ENCODE measurements at regions not wholly inside any gene's neighbourhood (a gene's known extent, or its start where the extent isn't known, plus 50 kb on each side); places are given as distances from the start of the nearest gene placed in this dataset.

DNA sequence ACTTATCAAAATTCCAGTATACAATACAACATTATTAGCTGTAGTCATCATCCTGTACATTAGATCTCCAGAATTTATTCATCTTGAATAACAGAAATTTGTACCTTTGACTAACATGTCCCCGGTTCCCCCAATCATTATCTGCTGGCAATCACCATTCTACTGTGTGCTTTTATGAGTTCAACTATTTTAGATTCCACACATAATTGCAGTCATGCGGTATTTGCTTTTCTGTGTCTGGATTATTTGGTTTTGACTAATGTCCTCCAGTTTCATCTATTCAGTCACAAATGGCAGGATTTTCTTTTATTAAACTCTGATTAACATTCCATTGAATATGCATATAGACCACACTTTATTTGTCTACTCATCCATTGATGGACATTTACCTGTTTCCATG is 530.7 kb upstream of the SLITRK1 start:
- no peak for DNase-seq

DNA sequence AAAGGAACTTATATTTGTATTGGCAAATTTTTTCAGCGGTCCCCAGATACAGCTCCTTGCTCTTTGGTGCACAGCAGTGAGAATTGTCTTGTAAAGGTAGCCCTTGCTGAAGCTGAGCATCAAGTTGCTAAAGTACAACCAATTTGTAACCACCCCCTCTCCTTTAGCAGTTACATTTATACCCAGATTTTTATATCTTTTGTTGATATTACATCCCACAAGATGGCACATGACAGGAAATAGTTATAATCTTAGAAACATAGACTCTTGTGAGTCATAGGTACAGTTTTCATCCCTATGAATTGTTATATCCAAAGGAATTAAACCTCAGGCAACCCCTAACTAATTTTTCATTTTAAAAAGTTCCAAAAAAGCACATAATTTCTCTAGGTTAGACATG is 523.0 kb upstream of the SLITRK1 start:
- DNase-seq: no peak

DNA sequence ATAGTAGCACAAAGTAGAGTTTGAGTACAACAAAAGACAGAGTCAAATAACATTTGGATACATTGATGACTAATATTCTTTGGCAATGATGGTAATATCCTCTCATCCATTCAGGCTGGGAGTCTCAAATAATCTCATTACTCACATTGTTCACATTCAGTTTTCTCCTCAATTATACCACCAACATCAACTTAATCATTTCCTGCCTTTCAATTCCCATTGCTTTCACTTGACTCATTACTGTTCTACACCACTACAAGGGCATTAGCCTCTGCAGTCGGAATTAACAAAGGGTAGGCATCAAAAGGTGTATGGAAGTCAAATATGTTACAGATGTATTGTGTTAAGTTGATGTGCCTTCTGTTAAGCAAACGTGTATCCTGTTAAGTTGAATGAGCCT is 518.4 kb upstream of the SLITRK1 start:
- DNase-seq: no peak

DNA sequence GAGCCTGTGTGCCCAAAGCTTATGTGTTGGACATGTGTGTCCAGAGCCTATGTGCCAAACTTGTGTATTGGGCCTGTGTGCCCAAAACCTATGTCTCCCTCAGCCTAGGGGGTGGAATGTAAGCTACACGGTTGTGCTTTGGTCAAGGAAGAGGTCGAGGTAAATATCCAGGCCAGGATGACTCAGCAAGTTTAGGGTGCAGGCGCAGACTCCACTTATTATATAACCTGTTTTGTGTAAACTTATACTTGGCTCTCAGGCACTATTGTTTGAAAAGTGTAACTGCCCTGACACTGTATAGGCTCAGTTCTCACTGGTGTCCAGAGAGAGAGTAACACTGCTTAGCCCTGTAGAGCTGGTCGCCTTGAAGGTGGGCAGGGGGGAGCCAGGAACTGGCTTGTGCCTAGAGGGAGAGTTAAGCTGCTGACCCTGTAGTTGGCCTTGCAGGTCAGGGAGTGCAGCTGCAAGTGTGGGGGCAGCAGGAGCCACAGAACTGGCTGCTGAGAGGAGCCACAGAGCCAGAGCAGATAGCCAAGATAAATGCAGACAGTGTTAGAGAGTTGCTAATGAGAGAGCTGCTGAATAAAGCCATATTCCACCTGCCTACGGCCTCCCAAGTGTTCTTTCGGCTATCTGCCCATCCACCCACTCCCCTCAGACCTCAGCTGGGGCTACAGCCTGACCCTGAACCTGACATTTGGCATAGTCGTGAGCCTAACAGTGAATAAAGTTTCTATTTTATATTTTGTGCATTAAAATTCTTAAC is 517.2 kb upstream of the SLITRK1 start:
- DNase-seq: peak in 1 of 5 experiments; percentile 6

DNA sequence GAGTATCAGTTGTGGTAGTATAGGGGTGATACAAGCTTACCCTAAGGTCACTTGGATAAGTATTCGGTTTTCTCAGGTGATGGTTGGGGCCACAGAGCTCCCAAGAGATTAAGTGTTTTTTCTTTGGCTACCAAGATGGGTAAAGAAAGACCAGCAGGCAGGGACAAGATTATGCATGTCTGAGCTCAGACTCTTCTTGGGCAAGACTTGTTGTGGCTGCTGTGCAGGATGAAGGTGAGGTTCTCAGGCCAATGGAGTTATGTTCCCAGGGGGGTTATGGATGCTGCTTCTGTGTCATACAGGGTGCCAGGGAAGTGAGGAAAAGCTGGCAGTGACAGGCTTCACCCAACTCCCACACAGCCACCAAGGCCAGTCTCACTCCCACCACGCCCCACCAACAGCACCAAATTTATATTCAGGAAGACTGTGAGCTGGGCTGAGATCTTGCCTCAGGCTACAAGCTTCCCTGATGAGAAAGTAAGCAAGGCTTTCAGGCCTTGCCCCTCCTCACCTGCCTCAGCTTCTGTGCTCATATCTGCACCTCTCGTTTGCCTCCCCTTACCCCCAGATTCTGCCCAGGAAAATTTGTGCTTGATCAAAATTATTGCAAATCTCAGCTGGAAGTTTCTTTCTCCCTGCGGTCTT is 511.8 kb upstream of the SLITRK1 start:
- DNase-seq: no peak

DNA sequence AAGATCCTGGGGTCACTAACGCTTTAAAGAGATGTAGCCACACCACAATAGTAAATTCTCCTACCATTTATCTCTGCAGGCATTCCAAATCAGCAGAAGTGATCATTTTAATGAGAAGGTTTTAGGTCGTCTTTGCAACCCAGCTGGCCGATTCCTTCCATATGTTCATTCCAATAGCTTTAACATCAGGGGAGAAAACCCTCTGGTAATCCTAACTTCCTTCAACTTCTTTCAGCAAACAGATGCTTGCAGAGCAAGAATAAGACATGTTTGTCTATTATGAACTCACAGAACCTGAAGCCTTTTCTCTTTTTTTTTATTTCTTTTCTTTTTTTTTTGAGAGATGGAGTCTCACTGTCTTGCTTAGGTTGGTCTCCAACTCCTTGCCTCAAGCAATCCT is 498.6 kb upstream of the SLITRK1 start:
- no peak for DNase-seq

DNA sequence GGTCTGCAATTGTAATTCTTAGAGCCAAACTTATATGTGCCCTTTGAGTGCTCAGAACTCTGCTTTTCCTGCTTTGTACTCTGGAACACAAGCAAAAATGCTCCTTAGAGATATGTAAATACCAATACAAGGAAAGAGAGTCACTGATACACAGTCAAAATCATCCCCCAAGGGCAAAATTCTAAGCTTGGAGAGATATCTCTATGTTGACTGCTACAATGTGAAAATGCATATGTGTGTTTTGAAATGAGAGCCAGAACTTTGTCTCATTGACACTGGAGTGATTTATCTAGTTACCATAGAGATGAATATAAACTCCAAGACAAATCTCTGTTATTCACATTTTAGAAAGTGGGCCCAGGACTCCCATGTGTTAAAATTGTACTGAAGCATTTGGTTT is 494.8 kb upstream of the SLITRK1 start:
- DNase-seq: no peak

DNA sequence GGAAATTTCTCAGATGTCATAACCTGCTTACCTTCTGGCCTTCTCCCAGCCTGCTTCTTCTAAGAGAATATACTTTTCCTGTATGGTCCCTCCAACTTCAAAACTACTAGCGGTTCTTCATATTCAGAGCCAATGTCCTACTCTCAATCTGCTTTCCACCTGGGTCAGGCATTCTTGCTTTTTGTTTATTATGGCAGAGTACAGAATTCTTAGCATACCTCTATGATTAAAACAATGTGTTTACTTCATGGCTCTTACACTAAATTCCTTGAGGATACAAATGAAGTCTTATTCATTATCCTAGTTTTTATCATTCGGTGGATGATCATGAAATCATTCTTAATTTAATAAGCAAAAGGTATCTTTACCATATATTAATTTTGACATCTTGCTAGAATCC is 484.2 kb upstream of the SLITRK1 start:
- no peak for DNase-seq

DNA sequence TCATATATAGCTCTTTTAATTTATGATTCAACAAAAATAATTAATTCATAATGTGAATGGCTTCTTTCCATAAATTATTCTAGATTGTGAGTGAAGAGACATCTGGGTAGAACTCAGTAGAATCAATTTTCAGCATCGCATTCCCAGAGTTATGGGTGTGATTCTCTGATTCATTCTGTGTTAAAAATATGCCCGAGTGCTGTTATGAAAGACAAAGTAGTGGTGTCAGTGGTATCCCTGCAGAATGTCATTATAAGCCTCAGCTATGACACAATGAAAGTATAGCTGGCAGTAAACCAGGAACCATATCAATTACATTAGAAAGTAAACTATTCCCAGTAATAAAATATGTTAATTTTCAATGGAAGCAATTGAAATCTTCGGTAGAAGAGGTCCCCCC is 480.5 kb upstream of the SLITRK1 start:
- DNase-seq: no peak

DNA sequence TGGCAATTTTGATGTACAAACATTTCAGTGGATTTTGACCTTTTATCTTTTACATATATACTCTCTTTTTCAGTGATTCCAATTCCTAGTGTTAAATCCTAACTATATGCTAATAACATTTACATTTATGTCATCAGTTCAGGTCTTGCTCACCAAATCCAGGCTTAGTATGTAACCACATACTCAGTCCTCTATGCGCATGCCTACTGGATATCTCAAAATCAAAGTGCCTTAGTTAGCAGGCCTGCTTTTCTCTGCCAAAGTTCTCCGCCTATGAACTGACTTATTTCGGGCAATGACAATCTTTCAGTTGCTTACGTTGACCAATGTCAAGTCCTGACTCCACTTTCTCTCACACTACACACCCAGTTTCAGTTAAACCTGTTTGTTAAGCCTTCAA is 478.5 kb upstream of the SLITRK1 start:
- no peak for DNase-seq

DNA sequence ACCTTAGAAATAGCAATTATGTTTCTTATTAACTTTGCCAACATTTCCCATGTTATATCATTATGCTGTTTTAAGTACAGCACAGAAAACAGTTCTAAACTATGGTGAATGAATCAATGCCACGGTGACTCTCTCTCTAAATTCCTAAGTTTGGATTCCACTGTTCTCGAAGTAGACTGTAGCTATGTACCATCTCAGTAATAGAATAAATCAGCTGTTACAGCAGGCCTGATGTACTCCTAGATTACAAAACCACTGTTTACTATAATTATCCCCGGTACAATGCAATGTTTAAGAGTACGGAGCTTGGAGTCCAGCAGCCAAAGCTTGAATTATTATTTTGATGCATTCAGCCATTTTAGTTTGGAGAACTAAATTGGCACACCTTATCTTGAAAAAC is 476.3 kb upstream of the SLITRK1 start:
- no peak for DNase-seq

DNA sequence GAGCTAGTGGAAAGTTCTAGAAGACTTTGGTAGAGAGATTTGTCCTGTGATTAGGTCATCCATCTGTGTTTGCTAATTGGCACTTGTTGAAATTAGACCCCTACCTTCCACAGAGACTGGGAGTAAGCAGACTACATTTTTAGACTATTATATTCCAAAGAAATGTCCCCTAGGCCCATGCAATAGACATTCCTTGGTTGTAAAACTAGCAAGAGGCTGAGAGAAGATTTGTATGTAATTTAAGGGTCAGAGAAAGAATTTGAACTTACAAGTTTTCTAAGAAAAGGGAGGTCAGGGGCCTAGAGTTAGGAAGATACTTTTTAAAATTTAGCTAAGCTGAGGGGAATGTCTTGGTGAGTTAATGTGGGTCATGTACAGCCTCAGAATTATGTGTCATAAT is 470.7 kb upstream of the SLITRK1 start:
- DNase-seq: no peak

DNA sequence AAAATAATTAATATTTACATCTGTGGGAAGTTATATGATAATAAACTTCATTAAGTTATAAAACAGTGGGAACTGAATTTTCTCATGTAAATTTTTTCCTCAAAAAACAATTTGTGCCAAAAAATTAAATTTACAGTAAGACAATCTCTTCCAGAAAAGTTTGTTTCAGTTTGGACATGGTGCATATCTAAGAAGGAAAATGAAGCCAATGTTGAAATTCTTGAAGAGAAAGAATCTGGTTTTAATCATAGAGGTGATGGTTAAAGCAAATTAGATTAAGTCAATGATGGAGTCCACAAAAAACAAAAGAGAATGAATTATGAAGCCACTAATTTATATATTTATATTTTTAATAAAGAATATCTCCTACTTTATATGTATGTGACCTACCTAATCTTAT is 457.2 kb upstream of the SLITRK1 start:
- DNase-seq: no peak

DNA sequence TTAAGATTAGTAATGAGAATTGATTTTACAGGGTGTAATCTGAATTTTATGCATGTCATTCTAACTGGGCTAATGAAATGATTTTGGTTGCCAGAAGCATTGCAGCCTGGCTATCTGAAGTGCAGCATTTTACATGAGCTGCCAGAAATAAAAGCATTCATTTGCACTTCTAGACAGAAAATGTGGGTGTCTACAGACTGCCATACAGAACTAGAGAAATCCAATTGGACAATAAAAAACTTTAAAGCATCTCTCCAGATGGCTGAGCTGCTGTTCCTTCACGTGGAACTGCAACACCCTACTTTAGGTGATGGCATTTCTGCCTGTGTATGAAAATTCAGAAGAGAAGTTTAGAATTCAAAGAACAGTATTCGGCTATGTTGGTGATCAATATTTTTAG is 450.1 kb upstream of the SLITRK1 start:
- DNase-seq: no peak

DNA sequence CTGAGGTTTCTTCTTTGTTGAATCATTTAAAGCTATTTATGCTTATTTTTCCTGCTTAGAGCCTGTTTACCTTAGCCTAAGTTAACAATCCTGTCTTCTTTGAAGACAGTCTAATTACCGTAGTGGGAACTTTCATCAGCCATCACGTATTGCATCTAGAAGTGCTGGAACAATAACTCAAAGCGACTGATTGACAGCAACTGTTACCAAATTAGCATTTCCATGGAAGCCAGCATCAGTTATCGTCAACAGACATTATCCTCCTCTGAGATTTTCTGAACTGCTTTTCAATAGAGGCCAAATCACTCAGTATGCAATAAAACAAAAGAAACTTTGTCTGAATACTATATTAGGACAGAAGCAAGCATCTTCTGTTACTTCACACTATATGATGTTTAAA is 433.3 kb upstream of the SLITRK1 start:
- no peak for DNase-seq

DNA sequence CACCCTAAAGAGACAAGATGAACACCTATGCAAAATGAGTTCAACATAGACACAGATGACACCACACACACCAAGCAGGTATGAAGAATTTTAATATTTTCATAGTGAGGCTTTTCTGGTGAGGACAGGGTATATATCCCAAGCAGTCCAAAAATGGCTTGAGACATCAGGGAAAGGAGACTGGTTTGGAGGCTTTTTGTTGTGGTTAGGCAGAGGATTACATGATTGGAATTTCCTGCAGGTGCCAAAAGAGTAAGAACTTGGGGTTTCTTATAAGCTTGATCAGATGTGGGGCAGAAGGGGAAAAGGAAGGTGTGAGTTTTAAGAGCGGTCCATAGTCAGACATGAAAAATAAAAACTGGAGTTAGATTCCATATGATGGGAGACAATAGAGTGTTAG is 420.8 kb upstream of the SLITRK1 start:
- no peak for DNase-seq

DNA sequence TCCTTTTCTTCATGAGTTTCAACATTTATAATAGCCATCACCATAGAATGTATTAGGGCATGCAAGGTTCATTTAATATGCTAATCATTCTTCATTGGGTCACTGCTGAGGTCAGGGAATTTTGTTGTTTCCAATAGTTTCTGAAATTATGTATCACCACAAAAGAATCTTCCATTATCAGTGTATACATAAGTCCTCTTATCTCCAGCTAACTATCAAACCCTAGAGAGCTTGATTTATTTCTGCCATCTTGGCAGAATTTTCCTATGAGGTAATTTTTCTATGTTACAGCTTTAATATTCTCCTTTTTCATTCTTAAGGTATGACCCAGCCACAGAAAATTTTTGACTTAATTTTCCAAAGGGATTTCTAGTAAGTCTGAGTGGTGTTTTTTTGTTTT is 415.0 kb upstream of the SLITRK1 start:
- DNase-seq: no peak

DNA sequence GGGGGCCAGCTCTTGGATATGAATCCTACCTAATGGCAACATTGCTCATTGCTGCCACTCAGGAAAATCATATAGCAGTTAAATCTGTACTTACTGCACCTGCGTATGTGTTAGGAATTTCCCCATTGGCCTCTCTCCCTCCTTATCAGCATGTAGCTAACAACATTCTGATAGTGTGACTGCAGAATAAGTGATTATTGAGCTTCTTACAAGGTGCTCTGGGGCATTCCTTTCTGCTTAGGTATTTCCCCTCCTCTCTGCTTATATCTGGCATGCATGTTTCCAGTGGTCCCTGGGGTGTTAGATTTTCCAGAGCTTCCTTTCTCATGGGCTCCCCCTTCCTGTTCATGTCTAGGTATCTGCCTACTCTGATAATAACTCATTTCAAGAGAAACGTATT is 414.1 kb upstream of the SLITRK1 start:
- DNase-seq: no peak

DNA sequence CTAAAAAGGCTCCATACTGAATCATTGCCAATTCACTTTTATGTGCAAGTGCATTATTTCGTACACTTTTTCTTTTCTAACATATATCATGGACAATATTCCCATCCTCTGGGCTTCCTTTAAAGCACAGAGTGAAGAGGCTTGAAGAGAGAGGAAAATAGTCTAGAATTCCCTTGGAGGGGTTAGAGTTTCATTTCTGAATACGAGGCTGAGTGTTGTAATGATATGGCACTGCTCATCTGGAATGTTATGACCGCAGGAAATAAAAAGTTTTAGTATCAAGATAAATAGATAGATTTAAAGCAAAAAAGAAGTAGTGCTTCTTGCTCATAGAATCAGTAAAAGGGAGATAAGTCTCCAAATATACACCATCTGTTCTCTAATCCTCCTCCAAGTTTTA is 412.3 kb upstream of the SLITRK1 start:
- DNase-seq: no peak

DNA sequence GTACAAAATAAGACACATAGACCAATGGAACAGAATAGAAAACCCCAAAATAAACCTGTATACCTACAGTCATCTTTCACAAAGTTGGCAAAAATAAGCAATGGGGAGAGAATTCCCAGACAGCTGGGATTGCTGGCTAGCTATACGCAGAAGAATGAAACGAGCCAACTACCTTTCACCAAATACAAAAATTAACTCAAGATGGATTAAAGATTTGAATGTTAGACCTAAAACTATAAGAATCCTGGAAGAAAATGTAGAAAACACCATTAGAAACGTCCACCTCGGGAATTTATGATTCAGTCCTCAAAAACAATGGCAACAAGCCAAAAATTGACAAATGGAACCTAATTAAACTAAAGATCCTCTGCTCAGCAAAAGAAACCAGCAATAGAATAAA is 408.1 kb upstream of the SLITRK1 start:
- DNase-seq: no peak

DNA sequence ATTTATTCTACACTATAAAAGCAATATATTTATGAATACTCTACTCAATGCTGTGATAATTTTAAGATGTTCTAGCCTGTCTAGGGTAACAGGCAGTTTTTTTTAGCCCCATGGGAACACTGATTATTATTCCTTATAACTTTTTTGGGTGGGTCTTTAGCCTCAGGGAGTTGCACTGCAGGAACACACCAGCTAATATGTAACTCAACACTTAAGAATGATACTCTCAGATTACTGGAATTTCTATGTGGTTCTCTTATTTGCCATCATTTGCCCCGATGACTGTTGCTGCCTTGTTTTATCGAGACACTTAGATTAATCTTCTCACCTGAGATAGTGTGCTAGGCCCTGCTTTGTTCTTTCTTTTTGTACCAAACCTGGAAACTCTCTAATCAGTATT is 396.9 kb upstream of the SLITRK1 start:
- no peak for DNase-seq

DNA sequence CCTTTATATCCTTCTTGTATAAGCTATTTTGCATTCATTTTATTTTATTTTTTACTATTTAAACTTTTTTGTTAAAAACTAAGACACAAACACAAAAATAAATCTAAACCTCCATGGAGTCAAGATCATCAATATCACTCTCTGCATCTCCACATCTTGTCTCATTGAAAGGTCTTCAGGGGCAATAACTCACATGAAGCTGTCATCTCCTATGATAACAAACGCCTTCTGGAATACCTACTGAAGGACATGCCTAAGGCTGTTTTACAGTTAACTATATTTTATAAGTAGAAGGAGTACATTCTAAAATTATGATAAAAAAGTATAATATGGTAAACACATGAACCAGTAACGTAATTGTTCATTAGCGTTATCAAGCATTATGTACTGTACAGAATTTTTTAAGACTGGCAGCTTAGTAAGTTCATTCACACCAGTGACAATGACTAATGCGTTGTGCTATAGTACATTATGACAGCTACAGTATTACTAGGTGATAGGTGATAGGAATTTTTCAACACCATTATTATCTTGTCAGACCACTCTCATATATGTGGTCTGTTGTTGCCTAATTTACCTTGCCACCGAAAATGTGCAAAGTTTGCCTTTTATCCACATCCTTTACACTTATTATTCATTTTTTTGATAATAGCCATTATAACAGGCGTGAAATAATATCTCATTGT is 390.7 kb upstream of the SLITRK1 start:
- DNase-seq: no peak

DNA sequence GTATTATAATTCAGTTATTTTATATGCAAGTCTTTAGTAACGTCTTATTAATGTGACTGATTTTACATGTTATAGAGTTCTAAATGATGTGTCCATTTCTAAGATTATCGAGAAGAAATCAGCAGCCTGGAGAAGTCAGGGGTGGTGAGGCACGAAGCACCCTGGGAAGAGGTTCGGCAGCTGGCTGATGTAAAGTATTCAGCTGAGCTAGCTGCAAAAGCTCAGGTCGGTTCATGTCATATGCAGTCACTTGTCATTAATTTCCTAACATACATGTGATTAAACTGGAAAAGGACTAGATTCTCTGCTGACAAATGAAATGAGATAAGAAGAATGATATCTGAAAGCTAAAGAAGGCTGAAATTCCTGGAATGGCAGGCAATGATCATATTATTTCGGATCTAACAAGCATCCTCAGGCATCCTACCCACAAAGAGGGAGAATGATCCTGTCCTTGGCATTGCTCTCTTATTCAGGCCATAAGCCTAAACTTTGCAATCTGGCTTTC is 383.0 kb upstream of the SLITRK1 start:
- DNase-seq: no peak
